ENCODE measurements at regions not wholly inside any gene's neighbourhood (a gene's known extent, or its start where the extent isn't known, plus 50 kb on each side); places are given as distances from the start of the nearest gene placed in this dataset.

GRCh38 chr1:79638382-79638781, 631.9 kb upstream of the ADGRL4 start:
- CTCF ChIA-PET = no interaction called here
- intact Hi-C loops (cut with micrococcal nuclease; ENCODE audit: unreplicated experiment) = no loop called here
- H3K9me3 ChIP-seq = no peaks in the 10 kb centered on the region
- DNase-seq = no peak
- no TSS peak for BruUV-seq (replicated peaks)
- no peaks in the 10 kb centered on the region for H3K27me3 ChIP-seq (replicated peaks; ENCODE audit: control insufficient read depth, insufficient read depth, low read length)
- no peak overlapping the region for H3K4me3 ChIP-seq (ENCODE audit: low read depth, low read length)
- Mint-ChIP-seq H3K27ac (ENCODE audit: unreplicated experiment) (no peak overlapping the region), H3K27me3 (ENCODE audit: insufficient read depth, unreplicated experiment) (no peaks in the 10 kb centered on the region), H3K9me3 (ENCODE audit: unreplicated experiment) (no peaks in the 10 kb centered on the region), H3K4me1 (ENCODE audit: low read depth, unreplicated experiment) (peaks cover 6% of the 10 kb centered on the region), H3K4me3 (ENCODE audit: unreplicated experiment) (no peak overlapping the region), H3K36me3 (ENCODE audit: insufficient read depth, unreplicated experiment) (no peaks in the 10 kb centered on the region)
- TF ChIP-seq CTCF (IDR thresholded peaks at IDR 0.05; ENCODE audit: insufficient read depth in 1 of 2, low read depth in 1 of 2, low read length in 1 of 2, severe bottlenecking in 1 of 2, unreplicated experiment in 1 of 2) = no peak
- POLR2A ChIA-PET = interaction anchor here (0.5 kb wide), 1 partner anchor 88 kb away, joined by 3 read pairs; no protein-coding TSS in a partner anchor
- H3K36me3 ChIP-seq (ENCODE audit: control insufficient read depth, insufficient read depth, low read length) = no peaks in the 10 kb centered on the region
- H3K4me1 ChIP-seq = no peaks in the 10 kb centered on the region

GRCh38 chr1:79633456-79633855, 626.9 kb upstream of the ADGRL4 start:
- Mint-ChIP-seq H3K36me3 (ENCODE audit: insufficient read depth, unreplicated experiment) (no peaks in the 10 kb centered on the region), H3K27ac (ENCODE audit: unreplicated experiment) (no peak overlapping the region), H3K9me3 (ENCODE audit: unreplicated experiment) (no peaks in the 10 kb centered on the region), H3K4me1 (ENCODE audit: low read depth, unreplicated experiment) (no peaks in the 10 kb centered on the region), H3K4me3 (ENCODE audit: unreplicated experiment) (no peak overlapping the region), H3K27me3 (ENCODE audit: insufficient read depth, unreplicated experiment) (no peaks in the 10 kb centered on the region)
- ChIA-PET POLR2A (no interaction called here), CTCF (no interaction called here)
- BruUV-seq (replicated peaks) = no TSS peak
- Histone ChIP-seq H3K9me3 (no peaks in the 10 kb centered on the region), H3K27me3 (replicated peaks; ENCODE audit: control insufficient read depth, insufficient read depth, low read length) (no peaks in the 10 kb centered on the region), H3K36me3 (ENCODE audit: control insufficient read depth, insufficient read depth, low read length) (no peaks in the 10 kb centered on the region), H3K4me3 (ENCODE audit: low read depth, low read length) (no peak overlapping the region), H3K4me1 (no peaks in the 10 kb centered on the region)
- no peak for TF ChIP-seq CTCF (IDR thresholded peaks at IDR 0.05; ENCODE audit: insufficient read depth in 1 of 2, low read depth in 1 of 2, low read length in 1 of 2, severe bottlenecking in 1 of 2, unreplicated experiment in 1 of 2)
- DNase-seq = no peak
- intact Hi-C loops (cut with micrococcal nuclease; ENCODE audit: unreplicated experiment) = no loop called here

- no peaks in the 10 kb centered on the region for H3K36me3 Mint-ChIP-seq (ENCODE audit: insufficient read depth, unreplicated experiment)
- H3K4me1 Mint-ChIP-seq (ENCODE audit: low read depth, unreplicated experiment) = no peaks in the 10 kb centered on the region
- H3K9me3 ChIP-seq = no peaks in the 10 kb centered on the region
- no peaks in the 10 kb centered on the region for H3K9me3 Mint-ChIP-seq (ENCODE audit: unreplicated experiment)
- no TSS peak for BruUV-seq (replicated peaks)
- no peak overlapping the region for H3K4me3 Mint-ChIP-seq (ENCODE audit: unreplicated experiment)
- no peak for DNase-seq
- H3K27me3 ChIP-seq (replicated peaks; ENCODE audit: control insufficient read depth, insufficient read depth, low read length) = no peaks in the 10 kb centered on the region
- ChIA-PET CTCF (no interaction called here), POLR2A (no interaction called here)
- H3K27me3 Mint-ChIP-seq (ENCODE audit: insufficient read depth, unreplicated experiment) = no peaks in the 10 kb centered on the region
- intact Hi-C loops (cut with micrococcal nuclease; ENCODE audit: unreplicated experiment) = no loop called here
- no peak overlapping the region for H3K27ac Mint-ChIP-seq (ENCODE audit: unreplicated experiment)
- H3K4me1 ChIP-seq = no peaks in the 10 kb centered on the region
- no peak for TF ChIP-seq CTCF (IDR thresholded peaks at IDR 0.05; ENCODE audit: insufficient read depth in 1 of 2, low read depth in 1 of 2, low read length in 1 of 2, severe bottlenecking in 1 of 2, unreplicated experiment in 1 of 2)
- H3K36me3 ChIP-seq (ENCODE audit: control insufficient read depth, insufficient read depth, low read length) = no peaks in the 10 kb centered on the region
- no peak overlapping the region for H3K4me3 ChIP-seq (ENCODE audit: low read depth, low read length)
Observed at GRCh38 chr1:79629414-79629813, 622.9 kb upstream of the ADGRL4 start.

Measured in Caco-2 (cell line).